Neuronal stem cell (in vitro differentiated cells): ENCODE measurements at regions not wholly inside any gene's neighbourhood (a gene's known extent, or its start where the extent isn't known, plus 50 kb on each side); places are given as distances from the start of the nearest gene placed in this dataset.
"Not testable (repeated sequence)": the region's sequence is repeated elsewhere in the genome, so short reads cannot be mapped to it uniquely, and the experiment has no call there.

Experiments used
- DNase-seq: peaks from one replicate; pipeline ENCODE4 v3.0.0-alpha.2; 2013; ENCODE audit warnings: low spot score
- H2AFZ ChIP-seq: one replicate; pipeline ENCODE4 v1.6.1; 2013; ENCODE audit warnings: mild to moderate bottlenecking, low read length, inconsistent platforms
- H2AK5ac ChIP-seq: 2 replicates; pipeline ENCODE4 v1.6.1; 2013; ENCODE audit warnings: low read depth, mild to moderate bottlenecking, inconsistent platforms, low read length, moderate library complexity, mixed read lengths
- H2BK120ac ChIP-seq: 2 replicates; pipeline ENCODE4 v1.6.1; 2013; ENCODE audit warnings: low read depth, mild to moderate bottlenecking, inconsistent platforms, low read length, moderate library complexity, mixed read lengths
- H2BK12ac ChIP-seq: one replicate; pipeline ENCODE4 v1.6.1; 2013; ENCODE audit warnings: low read length, inconsistent platforms
- H2BK15ac ChIP-seq: 2 replicates; pipeline ENCODE4 v1.6.1; 2013; ENCODE audit warnings: mild to moderate bottlenecking, low read length, inconsistent platforms, mixed read lengths
- H2BK5ac ChIP-seq: one replicate; pipeline ENCODE4 v1.6.1; 2013; ENCODE audit warnings: inconsistent platforms, mild to moderate bottlenecking, low read length, moderate library complexity
- H3K14ac ChIP-seq: one replicate; pipeline ENCODE4 v1.6.1; 2013; ENCODE audit warnings: low read length, inconsistent platforms
- H3K18ac ChIP-seq: 2 replicates; pipeline ENCODE4 v1.6.1; 2013; ENCODE audit warnings: low read length, inconsistent platforms
- H3K23ac ChIP-seq: 2 replicates; pipeline ENCODE4 v1.6.1; 2013; ENCODE audit warnings: low read depth, mild to moderate bottlenecking, mixed read lengths, low read length, inconsistent platforms; ENCODE audit not compliant: poor library complexity
- H3K27ac ChIP-seq: replicated peaks from 3 replicates; pipeline ENCODE4 v1.5.1; 2013; ENCODE audit warnings: low read length, inconsistent platforms
- H3K27me3 ChIP-seq, 3 experiments: 2 replicates each; pipeline ENCODE4 v1.6.1; 2013; ENCODE audit warnings: low read length in 3 of 3, mild to moderate bottlenecking in 2 of 3, inconsistent platforms in 1 of 3, low read depth in 1 of 3, mixed read lengths in 1 of 3, moderate library complexity in 1 of 3; ENCODE audit not compliant: control insufficient read depth in 3 of 3, insufficient read depth in 3 of 3
- H3K36me3 ChIP-seq, 2 donors: replicated peaks in 1 of 2; 2 replicates each; pipeline ENCODE4 v1.6.1; 2013; ENCODE audit warnings: low read length in 2 of 2; ENCODE audit not compliant: control insufficient read depth in 2 of 2, insufficient read depth in 2 of 2
- H3K4ac ChIP-seq: 2 replicates; pipeline ENCODE4 v1.6.1; 2013; ENCODE audit warnings: inconsistent platforms, mild to moderate bottlenecking, low read length, moderate library complexity
- H3K4me1 ChIP-seq, 2 donors: 1 replicate in 1 of 2; 2 replicates in 1 of 2; pipeline ENCODE4 v1.6.1; 2013; ENCODE audit warnings: low read length in 2 of 2, low read depth in 1 of 2; ENCODE audit not compliant: control insufficient read depth in 2 of 2, insufficient read depth in 1 of 2
- H3K4me2 ChIP-seq: one replicate; pipeline ENCODE4 v1.6.1; 2013; ENCODE audit warnings: mild to moderate bottlenecking, low read length, inconsistent platforms; ENCODE audit not compliant: insufficient read depth, poor library complexity, severe bottlenecking
- H3K4me3 ChIP-seq, 2 donors: 2 replicates each; pipeline ENCODE4 v1.5.1; 2013; ENCODE audit warnings: low read length in 2 of 2, mild to moderate bottlenecking in 2 of 2, inconsistent platforms in 1 of 2, moderate library complexity in 1 of 2
- H3K79me1 ChIP-seq: one replicate; pipeline ENCODE4 v1.6.1; 2013; ENCODE audit warnings: low read depth, mild to moderate bottlenecking, inconsistent platforms, low read length, moderate library complexity
- H3K9ac ChIP-seq: one replicate; pipeline ENCODE4 v1.6.1; 2013; ENCODE audit warnings: mild to moderate bottlenecking, low read depth, low read length, inconsistent platforms; ENCODE audit not compliant: poor library complexity
- H3K9me3 ChIP-seq, 2 donors: replicated peaks in 1 of 2; 2 replicates each; pipeline versions ENCODE3 to v1.6.1; 2013; ENCODE audit warnings: low read length in 2 of 2, mild to moderate bottlenecking in 2 of 2, inconsistent platforms in 1 of 2, low read depth in 1 of 2, mixed read lengths in 1 of 2, moderate library complexity in 1 of 2; ENCODE audit not compliant: control insufficient read depth in 2 of 2, insufficient read depth in 1 of 2
- H4K8ac ChIP-seq: one replicate; pipeline ENCODE4 v1.6.1; 2013; ENCODE audit warnings: low read depth, mild to moderate bottlenecking, inconsistent platforms, low read length, moderate library complexity
- H4K91ac ChIP-seq: one replicate; pipeline ENCODE4 v1.6.1; 2013; ENCODE audit warnings: low read length, low read depth, mild to moderate bottlenecking, inconsistent platforms; ENCODE audit not compliant: poor library complexity
- WGBS, 2 donors: extraction: QIAGEN DNeasy Blood & Tissue Kit; methylation state at CpG; one replicate each; pipeline ENCODE4 v1.1.7; 2013; ENCODE audit warnings: missing lambda C conversion rate in 2 of 2, mixed read lengths in 1 of 2; ENCODE audit not compliant: insufficient read length in 2 of 2, insufficient replicate concordance in 1 of 2; ENCODE audit errors: extremely low coverage in 2 of 2; 5-methylcytosine and 5-hydroxymethylcytosine counted together

GRCh38 chr7:150003304-150003810, 129.6 kb downstream of the ATP6V0E2 start:
- Histone ChIP-seq H3K9me3 (peaks cover 0 to 6% of the 10 kb centered on the region in 2 donors), H3K18ac (no peak overlapping the region), H4K8ac (peak overlapping the region; percentile 31), H3K4me3 (peak overlapping the region in 1 of 2 donors; percentile 61), H4K91ac (peak overlapping the region; percentile 48), H2AFZ (no peak overlapping the region), H2AK5ac (no peak overlapping the region), H3K27me3 (peaks cover 0 to 3% (median 0%) of the 10 kb centered on the region in 3 experiments), H3K79me1 (peaks cover 2% of the 10 kb centered on the region), H2BK120ac (no peak overlapping the region), H2BK5ac (no peak overlapping the region), H3K4me2 (no peak overlapping the region), H2BK12ac (peak overlapping the region; percentile 36), H3K27ac (no peak overlapping the region), H3K23ac (peak overlapping the region; percentile 23), H3K9ac (peak overlapping the region; percentile 87), H3K36me3 (peaks cover 0 to 2% of the 10 kb centered on the region in 2 donors), H3K4me1 (peaks cover 0 to 3% of the 10 kb centered on the region in 2 donors), H2BK15ac (no peak overlapping the region), H3K4ac (no peak overlapping the region), H3K14ac (peak overlapping the region; percentile 10)
- DNase-seq, result no peak
- 100% methylated on average over 3 to 4 of the region's 4 CpGs for WGBS, 2 donors

- H3K4me3 ChIP-seq, DNase-seq, H3K4me2 ChIP-seq, H4K91ac ChIP-seq, H2BK15ac ChIP-seq, H3K79me1 ChIP-seq, H3K18ac ChIP-seq, H2BK120ac ChIP-seq, H3K4ac ChIP-seq, H3K9me3 ChIP-seq, H2AFZ ChIP-seq, H4K8ac ChIP-seq, H2BK12ac ChIP-seq, H3K14ac ChIP-seq, H3K4me1 ChIP-seq, H3K27me3 ChIP-seq, H3K36me3 ChIP-seq, H2BK5ac ChIP-seq, H3K23ac ChIP-seq, H3K9ac ChIP-seq, H2AK5ac ChIP-seq, H3K27ac ChIP-seq: not testable (repeated sequence)
- WGBS, 2 donors, result no CpG with 5 or more reads among the region's 2 CpGs
These were observed 130.2 kb downstream of the ATP6V0E2 start for GRCh38 chr7:150003973-150004372.

GRCh38 chr7:150004843-150005242, 131.1 kb downstream of the ATP6V0E2 start:
- H3K4me3 ChIP-seq, H3K9me3 ChIP-seq: not testable (repeated sequence)
- WGBS, 2 donors, result no CpG with 5 or more reads among the region's 4 CpGs

GRCh38 chr7:150009620-150010303, 136.0 kb downstream of the ATP6V0E2 start:
- no CpG with 5 or more reads among the region's 9 CpGs for WGBS, 2 donors

More at GRCh38 chr7:150004843-150005242, 131.1 kb downstream of the ATP6V0E2 start:
- not testable (repeated sequence) for H2BK120ac ChIP-seq, H2AFZ ChIP-seq, H3K36me3 ChIP-seq, H3K4me1 ChIP-seq, DNase-seq, H2BK5ac ChIP-seq, H3K4ac ChIP-seq, H2AK5ac ChIP-seq, H3K18ac ChIP-seq, H2BK15ac ChIP-seq, H4K8ac ChIP-seq, H3K27me3 ChIP-seq, H3K4me2 ChIP-seq, H3K14ac ChIP-seq, H3K27ac ChIP-seq, H3K23ac ChIP-seq, H3K9ac ChIP-seq, H4K91ac ChIP-seq, H2BK12ac ChIP-seq, H3K79me1 ChIP-seq

More at GRCh38 chr7:150009620-150010303, 136.0 kb downstream of the ATP6V0E2 start:
- not testable (repeated sequence) for H3K4me2 ChIP-seq, H3K4me1 ChIP-seq, H3K14ac ChIP-seq, H2AFZ ChIP-seq, H3K18ac ChIP-seq, H3K36me3 ChIP-seq, H2BK120ac ChIP-seq, H2BK5ac ChIP-seq, H2AK5ac ChIP-seq, H3K27ac ChIP-seq, H3K79me1 ChIP-seq, H3K4me3 ChIP-seq, H3K27me3 ChIP-seq, H4K8ac ChIP-seq, H3K9ac ChIP-seq, H3K23ac ChIP-seq, DNase-seq, H2BK12ac ChIP-seq, H4K91ac ChIP-seq, H3K4ac ChIP-seq, H3K9me3 ChIP-seq, H2BK15ac ChIP-seq
